HG03558 (cell line): ENCODE measurements at regions not wholly inside any gene's neighbourhood (a gene's known extent, or its start where the extent isn't known, plus 50 kb on each side); places are given as distances from the start of the nearest gene placed in this dataset.
"Not testable (repeated sequence)": the region's sequence is repeated elsewhere in the genome, so short reads cannot be mapped to it uniquely, and the experiment has no call there.

Source experiments
- ATAC-seq: cut with Tn5 transposase; IDR thresholded peaks from one replicate; pipeline ENCODE4 v1.9.1; 2021; ENCODE audit warnings: moderate number of reproducible peaks; ENCODE audit not compliant: unreplicated experiment; ENCODE audit errors: extremely low read depth

GRCh38 chr4:81751531-81752289 lies 280.0 kb upstream of the RASGEF1B start:
- no peak for ATAC-seq

- no peak for ATAC-seq
These were observed 275.7 kb upstream of the RASGEF1B start for GRCh38 chr4:81747242-81747930.

- no peak for ATAC-seq
These were observed 275.1 kb upstream of the RASGEF1B start for GRCh38 chr4:81746773-81747172.

- no peak for ATAC-seq
These were observed 274.4 kb upstream of the RASGEF1B start for GRCh38 chr4:81746071-81746470.

GRCh38 chr4:81745050-81745449 lies 273.3 kb upstream of the RASGEF1B start:
- ATAC-seq = no peak

- ATAC-seq = no peak
These were observed 272.2 kb upstream of the RASGEF1B start for GRCh38 chr4:81743731-81744435.

- ATAC-seq = no peak
These were observed 268.8 kb upstream of the RASGEF1B start for GRCh38 chr4:81740487-81740886.

- ATAC-seq = no peak
These were observed 267.2 kb upstream of the RASGEF1B start for GRCh38 chr4:81738891-81739290.

GRCh38 chr4:81737865-81738559 lies 266.3 kb upstream of the RASGEF1B start:
- no peak for ATAC-seq

GRCh38 chr4:81736324-81736723 lies 264.6 kb upstream of the RASGEF1B start:
- no peak for ATAC-seq

- ATAC-seq = no peak
These were observed 261.3 kb upstream of the RASGEF1B start for GRCh38 chr4:81732980-81733379.

- ATAC-seq = peak; percentile 99
These were observed 253.2 kb upstream of the RASGEF1B start for GRCh38 chr4:81724925-81725329.

GRCh38 chr4:81723927-81724587 lies 252.3 kb upstream of the RASGEF1B start:
- ATAC-seq = no peak

- no peak for ATAC-seq
These were observed 251.5 kb upstream of the RASGEF1B start for GRCh38 chr4:81723019-81723884.

- no peak for ATAC-seq
These were observed 250.7 kb upstream of the RASGEF1B start for GRCh38 chr4:81722290-81722851.

GRCh38 chr4:81715757-81716156 lies 244.1 kb upstream of the RASGEF1B start:
- no peak for ATAC-seq

GRCh38 chr4:81715357-81715756 lies 243.7 kb upstream of the RASGEF1B start:
- not testable (repeated sequence) for ATAC-seq

GRCh38 chr4:81714291-81714690 lies 242.6 kb upstream of the RASGEF1B start:
- no peak for ATAC-seq

GRCh38 chr4:81712714-81713113 lies 241.0 kb upstream of the RASGEF1B start:
- no peak for ATAC-seq
